ENCODE measurements at regions not wholly inside any gene's neighbourhood (a gene's known extent, or its start where the extent isn't known, plus 50 kb on each side); places are given as distances from the start of the nearest gene placed in this dataset.

DNA sequence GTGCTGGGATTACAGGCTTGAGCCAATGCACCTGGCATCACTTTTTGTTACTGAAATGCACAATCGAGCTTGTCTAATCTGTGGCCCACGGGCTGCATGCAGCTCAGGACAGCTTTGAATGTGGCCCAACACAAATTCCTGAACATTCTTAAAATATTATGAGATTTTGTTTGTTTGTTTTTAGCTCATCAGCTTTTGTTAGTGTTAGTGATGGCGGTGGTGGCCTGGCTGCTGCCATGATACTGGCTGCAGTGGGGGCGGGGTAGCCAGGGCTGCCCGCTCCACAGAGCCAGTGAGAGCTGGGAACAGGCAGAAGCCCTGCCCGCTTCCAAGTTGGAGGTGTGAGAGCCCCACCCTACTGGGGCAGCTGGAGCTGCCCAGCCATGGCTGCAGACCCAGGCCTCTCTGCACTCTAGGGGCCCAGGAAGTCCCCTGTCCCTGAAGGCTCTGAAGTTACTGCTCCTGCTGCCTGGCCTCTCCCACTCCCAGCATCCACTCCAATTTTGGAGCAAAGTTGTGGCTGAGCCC, 76.6 kb upstream of the SHB start:
- TF ChIP-seq CTCF (conservative IDR thresholded peaks at IDR 0.05) (no peak), EZH2 (IDR thresholded peaks at IDR 0.05; ENCODE audit: low read depth) (no peak)
